COR-L47 (cell line): ENCODE measurements at regions not wholly inside any gene's neighbourhood (a gene's known extent, or its start where the extent isn't known, plus 50 kb on each side); places are given as distances from the start of the nearest gene placed in this dataset.
A peak's percentile ranks its signal among the peaks of the same experiment; 100 is the strongest.
"Not testable (repeated sequence)": the region's sequence is repeated elsewhere in the genome, so short reads cannot be mapped to it uniquely, and the experiment has no call there.

Experiments used
- DNase-seq: peaks from one replicate; lab custom pipeline; 2025; lab: John Stamatoyannopoulos, UW

- no peak for DNase-seq
Measured at GRCh38 chr7:67359900-67360299, 363.3 kb downstream of the TYW1 start.

- DNase-seq, result no peak
Measured at GRCh38 chr7:67361150-67361549, 364.5 kb downstream of the TYW1 start.

- no peak for DNase-seq
Measured at GRCh38 chr7:67364441-67365017, 367.9 kb downstream of the TYW1 start.

- peak; percentile 72 for DNase-seq
Measured at GRCh38 chr7:67371429-67372305, 375.0 kb downstream of the TYW1 start.

GRCh38 chr7:67373389-67373788 is 376.8 kb downstream of the TYW1 start:
- DNase-seq, result not testable (repeated sequence)

GRCh38 chr7:67375427-67375826 is 378.8 kb downstream of the TYW1 start:
- no peak for DNase-seq

GRCh38 chr7:67377939-67378862 is 381.6 kb downstream of the TYW1 start:
- peak; percentile 86 for DNase-seq

GRCh38 chr7:67380326-67380725 is 383.7 kb downstream of the TYW1 start:
- DNase-seq, result no peak

GRCh38 chr7:67380858-67381257 is 384.2 kb downstream of the TYW1 start:
- no peak for DNase-seq

GRCh38 chr7:67387851-67388250 is 391.2 kb downstream of the TYW1 start:
- DNase-seq, result no peak

GRCh38 chr7:67391168-67391567 is 394.5 kb downstream of the TYW1 start:
- no peak for DNase-seq

GRCh38 chr7:67392596-67393438 is 396.2 kb downstream of the TYW1 start:
- DNase-seq, result no peak

- DNase-seq, result no peak
Measured at GRCh38 chr7:67393903-67394302, 397.3 kb downstream of the TYW1 start.

GRCh38 chr7:67398916-67399315 is 402.3 kb downstream of the TYW1 start:
- no peak for DNase-seq

- DNase-seq, result no peak
Measured at GRCh38 chr7:67401492-67401891, 404.9 kb downstream of the TYW1 start.

- DNase-seq, result no peak
Measured at GRCh38 chr7:67402280-67402679, 405.6 kb downstream of the TYW1 start.

- no peak for DNase-seq
Measured at GRCh38 chr7:67406976-67407375, 410.3 kb downstream of the TYW1 start.

- no peak for DNase-seq
Measured at GRCh38 chr7:67407392-67408071, 410.9 kb downstream of the TYW1 start.

- no peak for DNase-seq
Measured at GRCh38 chr7:67408109-67408508, 411.5 kb downstream of the TYW1 start.

GRCh38 chr7:67413670-67414069 is 417.0 kb downstream of the TYW1 start:
- peak; percentile 7 for DNase-seq

- no peak for DNase-seq
Measured at GRCh38 chr7:67414858-67415257, 418.2 kb downstream of the TYW1 start.
